OCI-LY7 (cell line): ENCODE measurements at regions not wholly inside any gene's neighbourhood (a gene's known extent, or its start where the extent isn't known, plus 50 kb on each side); places are given as distances from the start of the nearest gene placed in this dataset.
"Not testable (repeated sequence)": the region's sequence is repeated elsewhere in the genome, so short reads cannot be mapped to it uniquely, and the experiment has no call there.

ENCODE experiments used
- EZH2phosphoT487 ChIP-seq: fragments of 200-600 bp; sonication (generic); IDR thresholded peaks from 2 replicates; pipeline ENCODE4 v1.6.1; 2018; ENCODE audit warnings: low read depth, borderline replicate concordance, mild to moderate bottlenecking, mixed run types, antibody characterized with exemption, low read length, moderate library complexity, mixed read lengths
- TF ChIP-seq, protein P1 (sequence below): fragments of 200-600 bp; sonication (generic); conservative IDR thresholded peaks from 2 replicates; pipeline ENCODE4 v1.5.1; 2014; ENCODE audit warnings: mild to moderate bottlenecking, antibody characterized with exemption, low read length, moderate library complexity, mixed read lengths

DNA sequence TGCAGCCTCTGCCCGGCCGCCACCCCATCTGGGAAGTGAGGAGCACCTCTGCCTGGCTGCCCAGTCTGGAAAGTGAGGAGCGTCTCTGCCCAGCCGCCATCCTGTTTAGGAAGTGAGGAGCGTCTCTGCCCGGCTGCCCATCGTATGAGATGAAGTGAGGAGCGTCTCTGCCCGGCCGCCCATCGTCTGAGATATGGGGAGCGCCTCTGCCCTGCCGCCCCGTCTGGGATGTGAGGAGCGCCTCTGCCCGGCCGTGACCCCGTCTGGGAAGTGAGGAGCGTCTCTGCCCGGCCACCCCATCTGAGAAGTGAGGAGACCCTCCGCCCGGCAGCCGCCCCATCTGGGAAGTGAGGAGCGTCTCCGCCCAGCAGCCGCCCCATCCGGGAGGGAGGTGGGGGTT, 1069.5 kb upstream of the EPHA6 start:
- TF ChIP-seq, protein P1, sequence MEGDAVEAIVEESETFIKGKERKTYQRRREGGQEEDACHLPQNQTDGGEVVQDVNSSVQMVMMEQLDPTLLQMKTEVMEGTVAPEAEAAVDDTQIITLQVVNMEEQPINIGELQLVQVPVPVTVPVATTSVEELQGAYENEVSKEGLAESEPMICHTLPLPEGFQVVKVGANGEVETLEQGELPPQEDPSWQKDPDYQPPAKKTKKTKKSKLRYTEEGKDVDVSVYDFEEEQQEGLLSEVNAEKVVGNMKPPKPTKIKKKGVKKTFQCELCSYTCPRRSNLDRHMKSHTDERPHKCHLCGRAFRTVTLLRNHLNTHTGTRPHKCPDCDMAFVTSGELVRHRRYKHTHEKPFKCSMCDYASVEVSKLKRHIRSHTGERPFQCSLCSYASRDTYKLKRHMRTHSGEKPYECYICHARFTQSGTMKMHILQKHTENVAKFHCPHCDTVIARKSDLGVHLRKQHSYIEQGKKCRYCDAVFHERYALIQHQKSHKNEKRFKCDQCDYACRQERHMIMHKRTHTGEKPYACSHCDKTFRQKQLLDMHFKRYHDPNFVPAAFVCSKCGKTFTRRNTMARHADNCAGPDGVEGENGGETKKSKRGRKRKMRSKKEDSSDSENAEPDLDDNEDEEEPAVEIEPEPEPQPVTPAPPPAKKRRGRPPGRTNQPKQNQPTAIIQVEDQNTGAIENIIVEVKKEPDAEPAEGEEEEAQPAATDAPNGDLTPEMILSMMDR = not testable (repeated sequence)
- TF ChIP-seq EZH2phosphoT487 = not testable (repeated sequence)
